ENCODE measurements at regions not wholly inside any gene's neighbourhood (a gene's known extent, or its start where the extent isn't known, plus 50 kb on each side); places are given as distances from the start of the nearest gene placed in this dataset.

GRCh38 chr9:107691664-107692063 is 202.1 kb upstream of the KLF4 start:
- ATAC-seq (ENCODE audit: low FRiP score in 2 of 2) (no peak), DNase-seq (no peak)
- no peak overlapping the region for H3K27ac ChIP-seq
- H3K27me3 ChIP-seq, result no peaks in the 10 kb centered on the region
- no peaks in the 10 kb centered on the region for H3K36me3 ChIP-seq
- no peaks in the 10 kb centered on the region for H3K9me3 ChIP-seq
- 63 to 66% methylated on average over 2 of the region's 2 CpGs for WGBS, 2 donors
- TF ChIP-seq POLR2AphosphoS5 (IDR thresholded peaks at IDR 0.05) (no peak), EP300 (IDR thresholded peaks at IDR 0.05) (no peak), POLR2A (IDR thresholded peaks at IDR 0.05) (no peak), CTCF (IDR thresholded peaks at IDR 0.05) (no peak)
- no peak overlapping the region for H3K4me3 ChIP-seq
- peaks cover 0 to 3% (median 0%) of the 10 kb centered on the region in 4 donors for H3K4me1 ChIP-seq

- Histone ChIP-seq H3K4me1 (peaks cover 0 to 3% (median 0%) of the 10 kb centered on the region in 4 donors), H3K9me3 (no peaks in the 10 kb centered on the region), H3K36me3 (no peaks in the 10 kb centered on the region), H3K27me3 (no peaks in the 10 kb centered on the region), H3K27ac (no peak overlapping the region), H3K4me3 (no peak overlapping the region)
- WGBS, 2 donors, result 67 to 75% methylated on average over 5 of the region's 5 CpGs
- ATAC-seq (ENCODE audit: low FRiP score in 2 of 2), result no peak
- no peak for DNase-seq
- TF ChIP-seq POLR2A (IDR thresholded peaks at IDR 0.05), result no peak
- no peak for TF ChIP-seq EP300 (IDR thresholded peaks at IDR 0.05)
- TF ChIP-seq POLR2AphosphoS5 (IDR thresholded peaks at IDR 0.05), result no peak
- no peak for TF ChIP-seq CTCF (IDR thresholded peaks at IDR 0.05)
These were observed 200.5 kb upstream of the KLF4 start for GRCh38 chr9:107690021-107690420.

GRCh38 chr9:107688728-107689127 is 199.2 kb upstream of the KLF4 start:
- TF ChIP-seq EP300 (IDR thresholded peaks at IDR 0.05), result no peak
- TF ChIP-seq CTCF (IDR thresholded peaks at IDR 0.05), result no peak
- TF ChIP-seq POLR2AphosphoS5 (IDR thresholded peaks at IDR 0.05), result no peak
- TF ChIP-seq POLR2A (IDR thresholded peaks at IDR 0.05), result no peak
- H3K9me3 ChIP-seq, result no peaks in the 10 kb centered on the region

GRCh38 chr9:107685901-107686300 is 196.3 kb upstream of the KLF4 start:
- no peaks in the 10 kb centered on the region for H3K9me3 ChIP-seq
- no peak for TF ChIP-seq POLR2A (IDR thresholded peaks at IDR 0.05)
- TF ChIP-seq POLR2AphosphoS5 (IDR thresholded peaks at IDR 0.05), result no peak
- TF ChIP-seq CTCF (IDR thresholded peaks at IDR 0.05), result no peak
- no peak for TF ChIP-seq EP300 (IDR thresholded peaks at IDR 0.05)
- 68 to 77% methylated on average over 4 of the region's 4 CpGs for WGBS, 2 donors
- ATAC-seq (ENCODE audit: low FRiP score in 2 of 2), result no peak
- H3K4me3 ChIP-seq, result no peak overlapping the region
- H3K36me3 ChIP-seq, result no peaks in the 10 kb centered on the region
- no peak for DNase-seq
- no peak overlapping the region for H3K27ac ChIP-seq
- H3K4me1 ChIP-seq, result peaks cover 4 to 8% (median 7%) of the 10 kb centered on the region in 4 donors
- H3K27me3 ChIP-seq, result no peaks in the 10 kb centered on the region

More at GRCh38 chr9:107688728-107689127, 199.2 kb upstream of the KLF4 start:
- DNase-seq (no peak), ATAC-seq (ENCODE audit: low FRiP score in 2 of 2) (no peak)
- Histone ChIP-seq H3K36me3 (no peaks in the 10 kb centered on the region), H3K27me3 (no peaks in the 10 kb centered on the region), H3K27ac (no peak overlapping the region), H3K4me3 (no peak overlapping the region), H3K4me1 (peaks cover 0 to 4% (median 3%) of the 10 kb centered on the region in 4 donors)

GRCh38 chr9:107685376-107685775 is 195.8 kb upstream of the KLF4 start:
- no peak for ATAC-seq (ENCODE audit: low FRiP score in 2 of 2)
- H3K27ac ChIP-seq, result no peak overlapping the region
- H3K9me3 ChIP-seq, result no peaks in the 10 kb centered on the region
- no peak overlapping the region for H3K4me3 ChIP-seq
- no peak for TF ChIP-seq POLR2A (IDR thresholded peaks at IDR 0.05)
- no peak for TF ChIP-seq POLR2AphosphoS5 (IDR thresholded peaks at IDR 0.05)
- TF ChIP-seq CTCF (IDR thresholded peaks at IDR 0.05), result no peak
- TF ChIP-seq EP300 (IDR thresholded peaks at IDR 0.05), result no peak
- DNase-seq, result no peak
- H3K4me1 ChIP-seq, result peaks cover 4 to 8% (median 7%) of the 10 kb centered on the region in 4 donors
- H3K36me3 ChIP-seq, result no peaks in the 10 kb centered on the region
- no peaks in the 10 kb centered on the region for H3K27me3 ChIP-seq
- WGBS, 2 donors, result 73 to 85% methylated on average over 3 of the region's 3 CpGs
